Neural progenitor cell (in vitro differentiated cells): ENCODE measurements at regions not wholly inside any gene's neighbourhood (a gene's known extent, or its start where the extent isn't known, plus 50 kb on each side); places are given as distances from the start of the nearest gene placed in this dataset.

Experiments
- EZH2 ChIP-seq: fragments of 200-600 bp; sonication (generic); IDR thresholded peaks from 2 replicates; pipeline ENCODE4 v1.6.1; 2017; ENCODE audit warnings: antibody characterized with exemption, mild to moderate bottlenecking, moderate library complexity
- EZH2phosphoT487 ChIP-seq: fragments of 200-600 bp; sonication (generic); IDR thresholded peaks from 2 replicates; pipeline ENCODE4 v1.6.1; 2017; ENCODE audit warnings: antibody characterized with exemption
- TF ChIP-seq, protein P1 (sequence below): fragments of 200-600 bp; sonication (generic); IDR thresholded peaks from 2 replicates; pipeline ENCODE4 v1.5.1; 2017; ENCODE audit warnings: antibody characterized with exemption, mild to moderate bottlenecking

DNA sequence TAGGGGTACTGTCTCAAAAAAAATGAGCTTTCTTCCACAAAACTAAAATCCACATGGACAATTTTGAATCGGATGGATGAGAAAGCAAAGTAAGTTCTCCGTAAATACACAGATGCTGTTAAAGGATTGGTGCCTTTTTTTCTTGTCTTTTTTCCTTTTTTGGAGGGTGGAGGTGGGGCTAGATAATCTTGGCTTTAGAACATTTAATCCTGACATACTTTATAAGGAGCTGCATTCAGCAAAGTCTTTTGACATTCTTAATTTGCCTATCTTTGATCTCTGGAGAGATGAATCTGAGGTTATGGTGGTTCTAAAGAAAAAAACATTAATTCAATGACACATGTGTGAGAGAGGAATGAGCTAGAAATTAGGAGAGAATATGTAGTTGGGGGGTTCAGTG is 312.3 kb upstream of the KCNJ16 start:
- TF ChIP-seq, protein P1, sequence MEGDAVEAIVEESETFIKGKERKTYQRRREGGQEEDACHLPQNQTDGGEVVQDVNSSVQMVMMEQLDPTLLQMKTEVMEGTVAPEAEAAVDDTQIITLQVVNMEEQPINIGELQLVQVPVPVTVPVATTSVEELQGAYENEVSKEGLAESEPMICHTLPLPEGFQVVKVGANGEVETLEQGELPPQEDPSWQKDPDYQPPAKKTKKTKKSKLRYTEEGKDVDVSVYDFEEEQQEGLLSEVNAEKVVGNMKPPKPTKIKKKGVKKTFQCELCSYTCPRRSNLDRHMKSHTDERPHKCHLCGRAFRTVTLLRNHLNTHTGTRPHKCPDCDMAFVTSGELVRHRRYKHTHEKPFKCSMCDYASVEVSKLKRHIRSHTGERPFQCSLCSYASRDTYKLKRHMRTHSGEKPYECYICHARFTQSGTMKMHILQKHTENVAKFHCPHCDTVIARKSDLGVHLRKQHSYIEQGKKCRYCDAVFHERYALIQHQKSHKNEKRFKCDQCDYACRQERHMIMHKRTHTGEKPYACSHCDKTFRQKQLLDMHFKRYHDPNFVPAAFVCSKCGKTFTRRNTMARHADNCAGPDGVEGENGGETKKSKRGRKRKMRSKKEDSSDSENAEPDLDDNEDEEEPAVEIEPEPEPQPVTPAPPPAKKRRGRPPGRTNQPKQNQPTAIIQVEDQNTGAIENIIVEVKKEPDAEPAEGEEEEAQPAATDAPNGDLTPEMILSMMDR, result no peak
- TF ChIP-seq EZH2 (no peak), EZH2phosphoT487 (no peak)
